BJ (cell line): ENCODE measurements at regions not wholly inside any gene's neighbourhood (a gene's known extent, or its start where the extent isn't known, plus 50 kb on each side); places are given as distances from the start of the nearest gene placed in this dataset.

Experiments used
- CTCF ChIA-PET: fragments of 350-600 bp; formaldehyde crosslinking; extraction: SDS; loops from one replicate; lab custom pipeline; 2021; ENCODE audit warnings: antibody characterized with exemption, inconsistent platforms; lab: Yijun Ruan, JAX
- POLR2A ChIA-PET: fragments of 300-600 bp; sonication (Branson Sonifier 250); formaldehyde crosslinking; extraction: SDS; loops from one replicate; lab custom pipeline; 2021; ENCODE audit warnings: antibody characterized with exemption; lab: Charles Lee
- DNase-seq: peaks from one replicate; pipeline ENCODE4 v3.0.0-alpha.2; 2011; ENCODE audit warnings: low read depth
- H3K27me3 ChIP-seq: 2 replicates; pipeline ENCODE4 v1.6.0; 2011; ENCODE audit warnings: low read length; ENCODE audit not compliant: control insufficient read depth, insufficient read depth
- H3K36me3 ChIP-seq: 2 replicates; pipeline ENCODE4 v1.5.1; 2011; ENCODE audit warnings: low read length; ENCODE audit not compliant: control insufficient read depth, insufficient read depth
- H3K4me3 ChIP-seq: 2 replicates; pipeline ENCODE4 v1.5.1; 2011; ENCODE audit warnings: low read depth, mild to moderate bottlenecking, control low read depth, low read length
- TF ChIP-seq, protein P1 (sequence below): IDR thresholded peaks from 2 replicates; pipeline ENCODE4 v1.5.1; 2011; ENCODE audit warnings: low read depth, mild to moderate bottlenecking, control low read depth, inconsistent platforms, low read length, moderate library complexity; ENCODE audit not compliant: insufficient read depth

DNA sequence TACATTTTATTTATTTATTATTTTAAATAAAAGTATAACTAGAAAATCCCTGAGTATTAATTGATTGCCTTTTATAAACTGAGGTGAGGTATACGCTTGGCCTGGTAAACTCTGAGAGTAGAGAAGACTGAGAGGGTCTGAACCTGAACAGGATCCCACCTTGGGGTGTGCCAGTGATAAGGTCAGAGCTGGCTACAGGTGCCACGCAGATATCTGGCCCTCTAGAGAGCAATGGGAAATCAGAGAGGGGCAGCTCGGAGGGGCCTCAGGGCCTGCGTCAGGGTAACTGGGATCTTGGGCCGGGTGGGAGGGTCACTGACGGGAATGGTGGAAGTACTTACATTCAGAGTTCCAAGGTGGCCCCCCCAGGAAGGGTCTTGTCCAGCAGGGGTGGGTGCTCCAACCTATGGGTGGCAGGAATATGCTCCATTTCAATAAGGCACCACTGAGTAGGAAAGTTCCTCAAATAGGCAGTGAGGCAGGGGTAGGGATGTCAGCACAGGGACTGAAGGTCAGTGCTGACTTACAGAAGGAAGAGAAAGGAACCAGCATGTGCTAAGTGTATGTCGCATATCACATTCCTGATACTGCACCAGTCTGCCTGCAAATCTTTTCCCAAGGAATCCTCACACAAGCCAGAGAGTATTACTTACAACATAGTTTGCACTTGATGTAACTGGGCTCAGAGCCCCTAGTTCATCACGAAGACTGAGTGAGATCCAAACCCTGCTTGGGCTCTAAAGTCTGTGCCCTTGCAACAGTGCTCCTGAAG lies 706.0 kb upstream of the RAB6C start:
- POLR2A ChIA-PET: no interaction called here
- H3K4me3 ChIP-seq: no peak overlapping the region
- H3K27me3 ChIP-seq: no peaks in the 10 kb centered on the region
- DNase-seq: no peak
- CTCF ChIA-PET: no interaction called here
- H3K36me3 ChIP-seq: no peaks in the 10 kb centered on the region
- TF ChIP-seq, protein P1, sequence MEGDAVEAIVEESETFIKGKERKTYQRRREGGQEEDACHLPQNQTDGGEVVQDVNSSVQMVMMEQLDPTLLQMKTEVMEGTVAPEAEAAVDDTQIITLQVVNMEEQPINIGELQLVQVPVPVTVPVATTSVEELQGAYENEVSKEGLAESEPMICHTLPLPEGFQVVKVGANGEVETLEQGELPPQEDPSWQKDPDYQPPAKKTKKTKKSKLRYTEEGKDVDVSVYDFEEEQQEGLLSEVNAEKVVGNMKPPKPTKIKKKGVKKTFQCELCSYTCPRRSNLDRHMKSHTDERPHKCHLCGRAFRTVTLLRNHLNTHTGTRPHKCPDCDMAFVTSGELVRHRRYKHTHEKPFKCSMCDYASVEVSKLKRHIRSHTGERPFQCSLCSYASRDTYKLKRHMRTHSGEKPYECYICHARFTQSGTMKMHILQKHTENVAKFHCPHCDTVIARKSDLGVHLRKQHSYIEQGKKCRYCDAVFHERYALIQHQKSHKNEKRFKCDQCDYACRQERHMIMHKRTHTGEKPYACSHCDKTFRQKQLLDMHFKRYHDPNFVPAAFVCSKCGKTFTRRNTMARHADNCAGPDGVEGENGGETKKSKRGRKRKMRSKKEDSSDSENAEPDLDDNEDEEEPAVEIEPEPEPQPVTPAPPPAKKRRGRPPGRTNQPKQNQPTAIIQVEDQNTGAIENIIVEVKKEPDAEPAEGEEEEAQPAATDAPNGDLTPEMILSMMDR: no peak

DNA sequence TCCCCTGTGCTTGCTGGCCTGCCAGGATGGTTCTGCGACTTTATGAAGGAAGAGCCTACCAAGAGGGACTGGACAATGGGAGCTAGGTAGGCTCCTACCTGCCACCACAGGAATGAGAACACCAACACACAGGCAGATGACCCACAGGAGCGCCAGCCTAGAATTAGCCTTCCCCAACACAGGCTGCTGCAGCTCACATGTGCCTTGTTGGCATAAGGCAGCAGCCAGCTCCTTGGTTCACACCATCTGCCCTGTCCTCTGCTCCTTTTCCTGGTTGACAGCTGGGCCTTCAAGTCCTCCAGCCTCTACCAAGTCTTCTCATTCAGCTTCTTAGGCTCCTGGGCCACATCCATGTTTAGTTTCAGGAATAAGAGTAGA lies 705.4 kb upstream of the RAB6C start:
- POLR2A ChIA-PET: no interaction called here
- no peak overlapping the region for H3K4me3 ChIP-seq
- TF ChIP-seq, protein P1: no peak
- no peaks in the 10 kb centered on the region for H3K27me3 ChIP-seq
- CTCF ChIA-PET: no interaction called here
- H3K36me3 ChIP-seq: no peaks in the 10 kb centered on the region
- DNase-seq: no peak

DNA sequence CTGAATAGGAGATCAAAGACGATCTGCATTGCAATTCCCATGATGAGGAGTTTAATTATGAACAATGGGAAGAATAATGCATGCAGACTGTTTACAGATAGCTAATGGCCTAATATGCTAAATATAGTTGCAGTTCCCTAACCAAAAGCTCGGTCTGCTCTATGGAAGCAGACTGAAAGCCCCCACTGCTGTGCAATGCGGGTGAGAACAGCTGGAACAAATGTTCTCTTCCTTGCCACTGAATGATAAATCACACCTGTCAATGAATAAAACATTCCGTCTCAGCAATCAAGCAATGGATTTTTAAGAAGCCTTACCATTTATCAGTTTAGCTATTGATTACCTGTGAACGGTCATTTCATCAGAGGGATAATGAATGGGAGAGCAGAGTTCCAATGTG lies 704.5 kb upstream of the RAB6C start:
- POLR2A ChIA-PET: no interaction called here
- Histone ChIP-seq H3K4me3 (no peak overlapping the region), H3K36me3 (no peaks in the 10 kb centered on the region), H3K27me3 (no peaks in the 10 kb centered on the region)
- CTCF ChIA-PET: interaction anchor here (1.1 kb wide), 1 partner anchor 17 kb away, joined by 3 read pairs; no protein-coding TSS in a partner anchor
- no peak for DNase-seq
- TF ChIP-seq, protein P1: no peak

DNA sequence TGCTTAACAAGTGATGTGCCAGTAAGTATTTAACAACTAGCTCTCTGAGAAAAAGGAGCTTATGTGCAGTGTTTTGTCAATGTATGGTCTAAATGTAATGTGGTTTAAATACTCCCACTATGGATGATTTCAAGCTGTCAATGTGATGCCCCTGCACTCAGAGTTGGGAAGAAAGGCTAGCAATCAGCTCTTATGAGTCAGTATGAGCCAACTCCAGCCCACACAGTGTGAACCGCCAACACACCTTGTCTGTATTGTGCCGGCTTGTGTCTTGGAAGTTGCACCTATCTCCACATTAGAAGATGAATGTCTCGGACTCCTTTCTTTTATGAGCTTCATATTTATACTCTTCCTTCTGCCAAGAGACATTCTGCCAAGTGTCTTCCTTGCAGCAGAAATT lies 703.8 kb upstream of the RAB6C start:
- TF ChIP-seq, protein P1: no peak
- POLR2A ChIA-PET: no interaction called here

DNA sequence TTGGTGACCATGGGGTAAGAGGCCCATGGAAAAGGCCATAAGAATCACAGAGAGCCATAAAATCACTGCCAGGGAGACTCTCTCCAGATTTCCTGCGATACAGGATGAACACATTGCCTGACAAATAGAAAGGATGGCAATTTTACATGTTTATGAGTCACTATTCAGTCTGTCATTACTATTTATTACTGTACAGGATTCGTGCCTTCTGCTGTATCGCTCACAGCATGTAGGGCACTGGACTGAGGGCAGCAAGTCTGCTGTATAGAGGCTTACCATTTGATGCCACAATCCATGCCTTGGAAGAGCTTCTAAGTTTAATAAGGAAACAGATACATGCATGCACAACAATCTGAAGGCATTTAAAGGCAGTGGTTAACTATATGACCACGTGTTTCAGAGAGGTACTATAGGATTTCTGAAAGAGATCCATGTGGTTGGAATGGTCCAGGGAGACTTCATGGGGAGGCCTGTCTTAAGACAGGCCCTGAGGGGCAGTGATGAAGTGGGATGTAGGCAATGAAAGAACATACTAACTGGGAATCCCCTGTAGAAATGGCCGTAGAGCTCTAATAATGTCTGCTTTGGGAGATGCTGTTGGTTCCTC lies 702.4 kb upstream of the RAB6C start:
- Histone ChIP-seq H3K36me3 (no peaks in the 10 kb centered on the region), H3K27me3 (no peaks in the 10 kb centered on the region), H3K4me3 (no peak overlapping the region)
- no peak for DNase-seq
- ChIA-PET POLR2A (no interaction called here), CTCF (interaction anchor here (0.6 kb wide), 1 partner anchor 29 kb away, joined by 3 read pairs; no protein-coding TSS in a partner anchor)
- TF ChIP-seq, protein P1: no peak

More for the DNA sequence above, 703.8 kb upstream of the RAB6C start:
- Histone ChIP-seq H3K4me3 (no peak overlapping the region), H3K27me3 (no peaks in the 10 kb centered on the region), H3K36me3 (no peaks in the 10 kb centered on the region)
- CTCF ChIA-PET: interaction anchor here (1.1 kb wide), 1 partner anchor 17 kb away, joined by 3 read pairs; no protein-coding TSS in a partner anchor
- DNase-seq: no peak
